Mammary epithelial cell (primary cell): ENCODE measurements at regions not wholly inside any gene's neighbourhood (a gene's known extent, or its start where the extent isn't known, plus 50 kb on each side); places are given as distances from the start of the nearest gene placed in this dataset.

Experiments
- CTCF ChIP-seq, 2 donors: IDR thresholded peaks in 1 of 2; conservative IDR thresholded peaks in 1 of 2; 2 replicates each; pipeline ENCODE4 v1.5.1; 2011 to 2012; ENCODE audit warnings: inconsistent platforms in 2 of 2, low read length in 2 of 2, mild to moderate bottlenecking in 2 of 2, control low read depth in 1 of 2, low read depth in 1 of 2; ENCODE audit not compliant: insufficient read depth in 1 of 2; ENCODE audit errors: extremely low read depth in 1 of 2
- EZH2 ChIP-seq: IDR thresholded peaks from 2 replicates; pipeline ENCODE4 v1.6.1; 2012; ENCODE audit warnings: low read length, inconsistent platforms, borderline replicate concordance

DNA sequence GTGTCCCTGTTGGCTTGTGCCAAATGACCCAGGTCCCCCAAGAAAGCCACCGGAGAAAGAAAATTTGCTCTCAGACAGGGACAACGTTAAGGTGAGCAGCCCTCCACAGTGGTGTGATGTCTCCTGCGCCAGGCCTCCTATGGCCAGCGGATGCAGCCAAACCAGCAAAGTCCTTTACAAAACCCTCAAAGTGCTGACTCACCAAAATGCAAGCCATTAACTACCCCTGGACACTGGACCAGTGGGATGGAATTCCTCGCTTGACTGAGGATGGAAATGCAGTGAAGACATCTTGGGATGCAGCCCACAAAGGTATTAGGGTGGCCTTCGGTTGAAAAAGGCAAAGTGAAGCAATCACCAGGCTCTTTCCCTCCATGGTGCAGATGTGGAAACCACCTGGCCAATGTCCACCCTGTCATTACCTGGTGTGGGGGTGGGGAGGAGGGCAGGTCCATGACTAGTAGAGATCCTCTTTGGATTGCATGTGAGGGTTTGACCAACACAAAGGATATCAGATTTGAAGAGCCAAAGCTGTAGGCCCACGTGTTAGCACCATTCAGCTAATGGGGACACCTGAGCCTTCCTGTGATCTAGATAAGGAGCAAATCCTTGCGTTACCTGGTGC, 127.4 kb upstream of the SLC6A11 start:
- TF ChIP-seq CTCF (conservative IDR thresholded peaks at IDR 0.05 in 1 of 2, IDR thresholded peaks at IDR 0.05 in 1 of 2; ENCODE audit: extremely low read depth in 1 of 2, insufficient read depth in 1 of 2, low read depth in 1 of 2, low read length in 2 of 2) (no peak), EZH2 (no peak)
